CD4-positive, alpha-beta T cell treated with Interleukin-12 subunit alpha and Interleukin-12 subunit beta, for 1 hour (primary cell): ENCODE measurements at regions not wholly inside any gene's neighbourhood (a gene's known extent, or its start where the extent isn't known, plus 50 kb on each side); places are given as distances from the start of the nearest gene placed in this dataset.

Experiments
- DNase-seq: peaks from one replicate; pipeline ENCODE4 v3.0.0-alpha.2; 2020

GRCh38 chr7:27367179-27367932 is 124.8 kb downstream of the EVX1 start:
- DNase-seq = no peak

- no peak for DNase-seq
These were observed 125.4 kb downstream of the EVX1 start for GRCh38 chr7:27367933-27368549.

GRCh38 chr7:27374958-27375841 is 132.6 kb downstream of the EVX1 start:
- no peak for DNase-seq

DNA sequence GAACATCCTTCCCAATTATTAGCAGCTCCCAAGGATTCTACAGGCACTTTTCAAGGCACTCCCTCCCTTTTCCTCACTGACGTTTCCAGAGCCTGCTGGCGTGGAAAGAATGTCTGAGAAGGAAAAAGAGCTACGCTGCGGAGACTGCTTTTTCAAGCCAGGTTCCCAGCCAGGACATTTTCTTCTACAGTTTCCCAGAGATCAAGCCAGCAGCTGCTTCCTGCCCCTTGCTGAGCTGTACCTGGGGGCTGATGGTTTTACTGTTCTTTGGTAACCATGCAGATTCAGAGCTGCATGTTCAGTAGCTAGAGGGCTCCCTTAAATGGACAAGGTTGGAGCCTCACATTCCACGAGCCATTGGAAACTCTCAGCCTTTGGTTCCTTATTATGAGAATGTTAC is 133.4 kb downstream of the EVX1 start:
- DNase-seq = no peak

DNA sequence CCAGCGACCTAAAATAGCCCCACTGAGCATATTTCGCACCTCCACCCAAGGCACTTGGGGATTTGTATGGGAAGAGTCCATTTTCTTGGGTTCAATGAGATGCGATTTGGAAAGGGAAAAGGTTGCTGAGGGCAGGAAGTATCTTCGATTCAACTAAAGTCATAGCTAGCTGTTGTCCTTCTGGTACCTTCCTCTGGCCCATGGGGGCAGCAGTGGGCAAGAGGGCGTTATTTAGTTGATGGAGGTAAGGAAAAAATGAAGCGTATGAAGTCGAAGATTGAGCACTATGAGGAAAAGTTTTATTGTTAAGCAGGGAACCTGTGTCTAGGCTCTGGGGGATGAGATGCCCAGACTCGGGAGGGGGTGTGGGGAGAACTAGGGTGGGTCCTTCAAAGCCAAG is 135.4 kb downstream of the EVX1 start:
- DNase-seq = no peak

DNA sequence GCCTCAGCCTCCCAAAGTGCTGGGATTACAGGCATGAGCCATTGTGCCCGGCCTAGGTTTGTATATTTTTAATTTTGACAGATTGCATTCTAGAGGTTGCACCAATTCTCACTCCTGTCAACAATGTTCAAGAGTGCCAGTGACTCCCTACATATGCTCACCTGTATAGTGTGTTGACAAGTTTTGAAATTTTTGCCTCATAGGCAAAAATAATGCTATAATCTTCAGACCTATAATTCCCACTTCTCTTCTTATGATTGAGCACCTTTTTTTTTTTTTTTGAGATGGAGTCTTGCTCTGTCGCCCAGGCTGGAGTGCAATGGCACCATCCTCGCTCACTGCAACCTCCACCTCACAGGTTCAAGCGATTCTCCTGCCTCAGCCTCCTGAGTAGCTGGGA is 139.7 kb downstream of the EVX1 start:
- no peak for DNase-seq

DNA sequence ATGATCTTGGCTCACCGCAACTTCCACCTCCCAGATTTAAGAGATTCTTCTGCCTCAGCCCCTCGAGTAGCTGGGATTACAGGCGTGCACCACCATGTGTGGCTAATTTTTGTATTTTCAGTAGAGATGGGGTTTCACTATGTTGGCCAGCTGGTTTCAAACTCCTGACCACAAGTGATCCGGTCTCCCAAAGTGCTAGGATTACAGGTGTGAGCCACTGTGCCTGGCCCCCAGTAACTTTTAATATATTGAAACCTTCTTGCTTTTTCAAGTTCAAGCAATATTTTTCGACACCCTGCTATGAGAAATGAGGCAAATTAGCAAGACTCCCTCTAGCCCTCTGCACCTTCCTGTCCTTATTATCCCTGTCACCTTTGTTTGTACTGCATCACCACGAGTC is 144.0 kb downstream of the EVX1 start:
- DNase-seq = no peak

DNA sequence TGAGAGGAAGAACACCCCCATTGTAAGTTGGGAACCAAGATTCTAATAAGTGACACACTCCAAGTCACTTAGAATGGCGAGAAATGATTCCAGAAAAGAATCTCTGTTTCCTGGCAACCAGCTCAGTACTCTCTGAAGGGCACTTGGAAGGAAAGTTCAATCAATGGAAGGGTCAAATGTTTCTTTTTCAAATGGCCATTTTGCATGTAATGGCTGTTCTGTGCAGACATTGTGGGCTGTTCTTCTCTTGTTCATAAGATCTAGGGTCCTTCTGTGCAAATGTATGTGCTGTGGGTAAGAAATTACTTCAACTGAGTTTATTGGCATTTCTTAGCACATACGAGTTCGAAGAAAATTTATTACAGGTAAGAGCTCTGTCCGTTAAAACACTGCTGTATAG is 145.3 kb downstream of the EVX1 start:
- DNase-seq = no peak

DNA sequence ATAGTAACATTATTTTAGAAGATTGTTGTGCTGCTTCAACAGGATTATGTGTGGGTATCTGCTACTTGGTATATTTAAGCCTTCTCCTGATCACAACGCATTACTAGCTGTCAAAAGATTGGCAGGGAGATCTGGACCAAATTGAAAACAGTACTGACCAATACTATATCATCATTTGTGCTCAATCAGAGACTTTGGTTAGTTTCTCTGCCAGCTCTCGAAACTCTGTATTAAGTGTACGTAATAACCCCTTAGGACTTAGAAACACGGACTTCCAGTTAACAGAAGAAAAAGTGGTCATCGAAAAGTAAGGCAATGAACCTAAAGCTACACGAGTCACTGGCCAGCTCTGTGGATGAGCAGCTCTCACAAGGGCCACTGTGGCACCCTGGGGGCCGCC is 146.0 kb downstream of the EVX1 start:
- DNase-seq = no peak

DNA sequence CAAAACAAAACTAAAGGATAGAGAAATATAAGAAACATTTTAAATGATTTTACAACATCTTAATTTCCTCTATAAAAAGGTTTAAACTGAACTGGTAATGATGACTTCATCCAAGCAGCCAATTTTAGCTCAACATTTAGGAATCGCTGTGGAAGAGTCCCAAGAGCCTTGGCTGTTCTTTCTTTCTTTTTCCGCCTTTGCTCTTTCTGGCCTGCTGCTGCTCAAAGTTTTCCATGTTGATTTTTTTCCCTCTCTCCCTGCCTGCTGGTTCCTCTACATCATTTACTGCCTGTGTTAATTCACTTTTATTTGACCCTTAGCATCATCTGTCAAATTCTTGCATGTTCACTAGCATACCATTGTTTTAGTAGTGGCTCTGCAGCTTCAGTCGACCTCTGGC is 146.9 kb downstream of the EVX1 start:
- no peak for DNase-seq

GRCh38 chr7:27392477-27392876 is 149.9 kb downstream of the EVX1 start:
- DNase-seq = no peak

- DNase-seq = no peak
These were observed 152.3 kb downstream of the EVX1 start for GRCh38 chr7:27394871-27395270.

DNA sequence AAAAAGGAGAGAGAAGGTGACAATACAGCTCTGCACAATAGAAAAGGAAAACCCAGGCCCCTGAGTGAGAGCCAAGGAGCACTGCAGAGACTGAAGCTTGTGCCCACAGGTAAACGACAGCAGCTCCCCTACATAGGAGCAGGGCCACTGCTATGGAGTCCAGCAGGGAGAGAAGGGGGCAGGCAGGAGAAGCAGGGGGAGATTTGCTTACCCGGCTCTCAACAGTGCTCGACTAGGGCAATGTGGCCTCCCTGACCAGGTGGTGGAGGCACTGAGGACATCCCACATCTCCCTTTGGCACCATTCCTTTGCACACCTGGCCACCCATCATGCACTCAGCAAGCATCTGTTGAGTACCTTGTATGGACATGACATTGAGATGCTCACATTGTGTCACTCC is 153.0 kb downstream of the EVX1 start:
- no peak for DNase-seq

GRCh38 chr7:27397503-27397902 is 154.9 kb downstream of the EVX1 start:
- DNase-seq = no peak

DNA sequence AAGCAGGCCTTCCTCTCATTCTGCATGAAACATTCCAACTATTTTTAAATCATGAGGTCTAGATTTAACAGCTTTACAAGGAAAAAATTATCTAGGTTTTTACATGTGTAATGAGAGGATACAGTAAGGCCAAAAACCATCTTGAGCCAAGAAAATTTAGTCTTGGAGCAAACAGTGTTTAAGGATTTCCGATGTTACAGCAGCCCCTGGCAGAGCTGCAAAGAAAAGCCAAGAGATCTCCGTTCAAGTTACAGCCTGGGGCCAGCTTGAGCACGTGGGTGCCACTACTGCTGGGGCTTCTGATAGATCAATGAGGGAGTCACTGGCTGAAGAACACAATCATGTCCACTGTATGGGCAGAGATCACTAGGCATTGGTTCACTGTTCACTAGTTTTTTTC is 156.2 kb downstream of the EVX1 start:
- no peak for DNase-seq

DNA sequence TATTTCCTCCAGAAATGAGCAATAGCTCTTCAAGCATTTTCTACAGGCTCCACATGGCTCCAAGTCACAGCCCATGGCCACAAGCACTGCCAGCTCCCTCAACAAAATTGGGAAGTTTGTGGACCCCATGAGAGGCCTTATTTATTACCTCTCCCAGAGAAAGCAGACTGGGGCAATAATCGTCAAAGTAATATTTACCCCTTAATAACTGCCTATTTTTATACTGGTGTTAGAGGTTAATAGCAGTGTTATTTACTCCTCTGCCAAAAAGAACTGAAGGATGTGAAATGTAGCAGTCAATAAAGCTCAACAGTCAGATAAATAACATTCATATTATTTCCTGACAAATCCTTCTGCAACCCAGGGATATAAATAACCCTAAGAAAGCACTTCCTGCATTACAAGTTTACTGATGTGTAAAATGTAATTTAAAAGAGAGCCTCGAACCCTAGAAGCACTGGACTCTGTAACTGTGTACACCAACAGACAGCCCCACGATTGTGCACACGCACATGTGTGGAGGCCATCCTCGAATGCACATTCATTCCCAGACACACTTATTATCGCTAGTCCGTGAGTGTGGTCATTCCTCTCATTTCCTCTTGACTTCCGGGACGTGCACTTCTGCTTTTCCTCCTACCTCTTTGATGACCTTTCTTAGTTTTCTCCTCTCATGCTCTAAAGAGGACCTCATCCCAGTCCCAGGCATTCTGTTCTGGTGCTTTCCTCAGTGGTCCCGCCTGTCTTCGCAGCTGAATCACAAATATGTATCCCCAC is 157.4 kb downstream of the EVX1 start:
- no peak for DNase-seq

DNA sequence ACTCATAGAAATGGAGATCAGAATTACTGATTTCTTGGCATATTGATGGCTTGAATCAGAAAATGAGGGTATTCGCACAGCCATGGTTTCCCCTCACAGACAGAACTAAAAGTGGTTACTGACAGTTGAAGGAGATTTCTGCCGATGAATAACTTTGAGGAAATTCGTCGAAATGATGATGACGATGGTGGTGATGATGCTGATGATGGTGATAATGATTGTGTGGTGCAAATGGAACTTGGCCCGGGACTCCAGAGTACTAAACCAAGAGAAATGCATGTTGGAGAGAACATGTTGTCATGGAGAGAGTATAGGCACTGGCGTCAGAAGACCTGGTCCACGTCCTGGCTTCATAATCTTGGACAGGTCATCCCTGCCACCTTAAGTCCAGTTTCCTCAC is 163.2 kb downstream of the EVX1 start:
- DNase-seq = no peak

DNA sequence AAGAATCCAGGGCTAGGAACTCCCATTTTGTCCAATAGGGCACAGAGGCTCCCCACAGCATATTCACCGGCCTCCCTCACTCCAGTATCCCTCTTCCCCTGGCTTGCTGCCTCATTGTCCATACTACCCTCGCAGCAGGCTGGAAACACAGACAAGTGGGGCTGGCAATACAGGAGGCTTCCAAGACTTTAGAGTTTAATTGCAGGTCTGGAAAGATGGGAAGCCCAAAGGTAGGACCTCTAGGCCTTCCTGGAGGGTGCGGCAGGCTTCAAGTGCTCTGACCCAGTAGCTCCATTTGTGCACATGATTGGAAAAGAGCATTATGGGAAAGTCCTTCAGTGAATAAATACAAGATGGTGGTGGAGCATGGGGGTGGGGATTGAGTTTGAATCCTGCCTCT is 166.7 kb downstream of the EVX1 start:
- DNase-seq = no peak

- DNase-seq = no peak
These were observed 167.2 kb downstream of the EVX1 start for GRCh38 chr7:27409776-27410175.

- DNase-seq = no peak
These were observed 168.4 kb downstream of the EVX1 start for GRCh38 chr7:27410812-27411544.

GRCh38 chr7:27412164-27412563 is 169.6 kb downstream of the EVX1 start:
- no peak for DNase-seq

DNA sequence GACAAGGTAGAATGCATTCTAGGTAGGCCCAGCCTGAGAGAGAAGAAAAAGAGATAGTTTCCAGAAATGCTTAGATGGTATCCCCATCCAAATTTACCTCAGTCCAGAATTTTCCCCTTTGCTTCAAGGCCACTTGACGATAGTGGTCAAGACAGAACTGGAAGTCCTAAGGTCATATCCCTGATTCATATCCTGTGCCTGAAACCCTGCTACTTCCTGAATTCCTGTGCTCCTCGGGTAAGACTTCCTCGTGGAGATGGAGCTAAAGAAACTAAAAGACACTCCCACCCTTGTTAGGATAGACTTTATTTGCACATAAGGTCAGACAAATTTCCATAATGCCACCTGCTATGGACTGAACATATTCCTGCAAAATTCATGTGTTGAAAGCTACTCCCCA is 175.9 kb downstream of the EVX1 start:
- DNase-seq = no peak
